ENCODE measurements at regions not wholly inside any gene's neighbourhood (a gene's known extent, or its start where the extent isn't known, plus 50 kb on each side); places are given as distances from the start of the nearest gene placed in this dataset.
"Not testable (repeated sequence)": the region's sequence is repeated elsewhere in the genome, so short reads cannot be mapped to it uniquely, and the experiment has no call there.

GRCh38 chr2:123453046-123453700 is 571.9 kb upstream of the CNTNAP5 start:
- Histone ChIP-seq H3K4me1 (no peaks in the 10 kb centered on the region), H3K27me3 (no peaks in the 10 kb centered on the region), H3K9me3 (no peaks in the 10 kb centered on the region), H3K27ac (no peak overlapping the region), H3K4me3 (no peak overlapping the region), H3K36me3 (no peaks in the 10 kb centered on the region)
- no peak for DNase-seq
- TF ChIP-seq, protein P1, sequence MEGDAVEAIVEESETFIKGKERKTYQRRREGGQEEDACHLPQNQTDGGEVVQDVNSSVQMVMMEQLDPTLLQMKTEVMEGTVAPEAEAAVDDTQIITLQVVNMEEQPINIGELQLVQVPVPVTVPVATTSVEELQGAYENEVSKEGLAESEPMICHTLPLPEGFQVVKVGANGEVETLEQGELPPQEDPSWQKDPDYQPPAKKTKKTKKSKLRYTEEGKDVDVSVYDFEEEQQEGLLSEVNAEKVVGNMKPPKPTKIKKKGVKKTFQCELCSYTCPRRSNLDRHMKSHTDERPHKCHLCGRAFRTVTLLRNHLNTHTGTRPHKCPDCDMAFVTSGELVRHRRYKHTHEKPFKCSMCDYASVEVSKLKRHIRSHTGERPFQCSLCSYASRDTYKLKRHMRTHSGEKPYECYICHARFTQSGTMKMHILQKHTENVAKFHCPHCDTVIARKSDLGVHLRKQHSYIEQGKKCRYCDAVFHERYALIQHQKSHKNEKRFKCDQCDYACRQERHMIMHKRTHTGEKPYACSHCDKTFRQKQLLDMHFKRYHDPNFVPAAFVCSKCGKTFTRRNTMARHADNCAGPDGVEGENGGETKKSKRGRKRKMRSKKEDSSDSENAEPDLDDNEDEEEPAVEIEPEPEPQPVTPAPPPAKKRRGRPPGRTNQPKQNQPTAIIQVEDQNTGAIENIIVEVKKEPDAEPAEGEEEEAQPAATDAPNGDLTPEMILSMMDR (IDR thresholded peaks at IDR 0.05): no peak
- intact Hi-C loops (cut with DNase I; ENCODE audit: low total_unique reads): no loop called here

DNA sequence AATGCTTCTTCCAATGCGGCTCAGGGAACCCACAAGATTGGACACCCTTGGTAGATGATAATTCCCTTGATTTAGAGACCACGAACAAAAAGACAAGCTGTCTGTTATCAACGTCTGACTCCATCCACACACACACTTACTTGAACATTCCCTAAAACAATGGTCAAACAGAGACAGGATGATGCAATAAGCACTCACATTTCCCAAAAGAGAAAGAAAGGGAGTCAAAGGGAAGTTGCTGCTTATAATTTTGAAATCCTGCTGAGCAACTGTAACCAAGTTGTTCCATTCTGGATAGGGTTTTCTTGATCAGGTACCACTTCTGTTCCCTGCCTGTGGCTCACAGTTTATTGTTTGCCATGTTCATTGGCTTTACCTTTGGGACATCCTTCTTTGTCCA is 571.3 kb upstream of the CNTNAP5 start:
- intact Hi-C loops (cut with DNase I; ENCODE audit: low total_unique reads): no loop called here
- Histone ChIP-seq H3K36me3 (no peaks in the 10 kb centered on the region), H3K27me3 (no peaks in the 10 kb centered on the region), H3K4me1 (no peaks in the 10 kb centered on the region), H3K4me3 (no peak overlapping the region), H3K27ac (no peak overlapping the region), H3K9me3 (no peaks in the 10 kb centered on the region)
- TF ChIP-seq, protein P1 (IDR thresholded peaks at IDR 0.05): no peak
- no peak for DNase-seq

DNA sequence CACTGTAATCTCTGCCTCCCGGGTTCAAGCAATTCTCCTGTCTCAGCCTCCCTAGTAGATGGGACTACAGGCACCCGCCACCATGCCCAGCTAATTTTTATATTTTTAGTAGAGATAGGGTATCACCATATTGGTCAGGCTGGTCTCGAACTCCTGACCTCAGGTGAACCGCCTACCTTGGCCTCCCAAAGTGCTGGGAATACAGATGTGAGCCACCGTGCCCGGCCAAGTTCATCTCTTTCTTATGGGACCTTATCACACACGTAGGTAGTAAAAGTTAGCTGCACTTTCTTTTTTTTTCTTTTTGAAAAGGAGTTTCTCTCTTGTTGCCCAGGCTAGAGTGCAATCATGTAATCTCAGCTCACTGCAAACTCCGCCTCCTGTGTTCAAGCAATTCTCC is 569.9 kb upstream of the CNTNAP5 start:
- intact Hi-C loops (cut with DNase I; ENCODE audit: low total_unique reads); DNase-seq; H3K4me1 ChIP-seq; H3K27me3 ChIP-seq; H3K27ac ChIP-seq; H3K36me3 ChIP-seq; H3K4me3 ChIP-seq; H3K9me3 ChIP-seq: not testable (repeated sequence)

GRCh38 chr2:123456416-123456815 is 568.7 kb upstream of the CNTNAP5 start:
- intact Hi-C loops (cut with DNase I; ENCODE audit: low total_unique reads): no loop called here
- H3K4me1 ChIP-seq: no peaks in the 10 kb centered on the region
- TF ChIP-seq, protein P1 (IDR thresholded peaks at IDR 0.05): no peak
- H3K36me3 ChIP-seq: no peaks in the 10 kb centered on the region
- H3K4me3 ChIP-seq: no peak overlapping the region
- no peaks in the 10 kb centered on the region for H3K27me3 ChIP-seq
- DNase-seq: no peak
- no peak overlapping the region for H3K27ac ChIP-seq
- H3K9me3 ChIP-seq: no peaks in the 10 kb centered on the region

GRCh38 chr2:123463886-123464285 is 561.2 kb upstream of the CNTNAP5 start:
- intact Hi-C loops (cut with DNase I; ENCODE audit: low total_unique reads): no loop called here
- Histone ChIP-seq H3K4me1 (no peaks in the 10 kb centered on the region), H3K4me3 (no peak overlapping the region), H3K27me3 (no peaks in the 10 kb centered on the region), H3K27ac (no peak overlapping the region), H3K9me3 (no peaks in the 10 kb centered on the region), H3K36me3 (no peaks in the 10 kb centered on the region)
- TF ChIP-seq, protein P1 (IDR thresholded peaks at IDR 0.05): no peak
- DNase-seq: no peak

- H3K27me3 ChIP-seq: no peaks in the 10 kb centered on the region
- H3K4me3 ChIP-seq: no peak overlapping the region
- no peak overlapping the region for H3K27ac ChIP-seq
- H3K36me3 ChIP-seq: no peaks in the 10 kb centered on the region
- intact Hi-C loops (cut with DNase I; ENCODE audit: low total_unique reads): no loop called here
- no peaks in the 10 kb centered on the region for H3K9me3 ChIP-seq
- DNase-seq: no peak
- TF ChIP-seq, protein P1 (IDR thresholded peaks at IDR 0.05): no peak
- no peaks in the 10 kb centered on the region for H3K4me1 ChIP-seq
These were observed 557.0 kb upstream of the CNTNAP5 start for GRCh38 chr2:123468071-123468470.

All from tibial artery (tissue), 4 donors.